B cell (primary cell): ENCODE measurements at regions not wholly inside any gene's neighbourhood (a gene's known extent, or its start where the extent isn't known, plus 50 kb on each side); places are given as distances from the start of the nearest gene placed in this dataset.

Experiments used
- ATAC-seq: fragments of 200-7000 bp; cut with Tn5 transposase; one replicate; pipeline ENCODE4 v1.10.0; 2021; ENCODE audit warnings: low read depth, mild to moderate bottlenecking, moderate number of reproducible peaks, moderate library complexity
- CTCF ChIA-PET: fragments of 350-600 bp; sonication (Branson Sonifier 250); formaldehyde crosslinking; loops from one replicate; lab custom pipeline; 2021; ENCODE audit warnings: antibody characterized with exemption, inconsistent platforms; lab: Charles Lee
- POLR2A ChIA-PET: fragments of 350-600 bp; sonication (Branson Sonifier 250); formaldehyde crosslinking; loops from one replicate; lab custom pipeline; 2021; ENCODE audit warnings: antibody characterized with exemption; lab: Charles Lee
- DNase-seq: peaks from one replicate; pipeline ENCODE4 v3.0.0; 2013
- H2AFZ ChIP-seq: 2 replicates; pipeline ENCODE4 v1.6.1; 2012; ENCODE audit warnings: mild to moderate bottlenecking, low read depth, low read length; ENCODE audit not compliant: insufficient read depth, poor library complexity, severe bottlenecking
- H3K27ac ChIP-seq, 2 donors: 1 replicate in 1 of 2; 2 replicates in 1 of 2; pipeline ENCODE4 v1.5.1; 2012 to 2013; ENCODE audit warnings: low read length in 2 of 2, mild to moderate bottlenecking in 2 of 2, moderate library complexity in 1 of 2
- H3K27me3 ChIP-seq, 4 experiments: fragments of 200-600 bp in 1 of 4; sonication (generic) in 1 of 4; replicated peaks in 1 of 4; 1 replicate in 2 of 4; 2 replicates in 2 of 4; pipeline versions ENCODE4 v1.6.1 to v1.7.0; 2013 to 2016; ENCODE audit warnings: low read length in 3 of 4, mild to moderate bottlenecking in 2 of 4, mixed read lengths in 1 of 4, moderate library complexity in 1 of 4; ENCODE audit not compliant: insufficient read depth in 4 of 4, control insufficient read depth in 3 of 4; ENCODE audit errors: control extremely low read depth in 1 of 4
- H3K36me3 ChIP-seq, 2 experiments: replicated peaks in 1 of 2; 1 replicate in 1 of 2; 2 replicates in 1 of 2; pipeline versions ENCODE4 v1.6.1 to v1.7.1; 2013; ENCODE audit warnings: low read length in 1 of 2; ENCODE audit not compliant: insufficient read depth in 2 of 2, control insufficient read depth in 1 of 2; ENCODE audit errors: control extremely low read depth in 1 of 2, extremely low read depth in 1 of 2
- H3K4me1 ChIP-seq, 2 donors: fragments of 200-600 bp in 1 of 2; sonication (generic) in 1 of 2; 1 replicate in 1 of 2; 2 replicates in 1 of 2; pipeline versions ENCODE4 v1.5.1 to v1.6.1; 2013 to 2017; ENCODE audit warnings: low read length in 2 of 2; ENCODE audit not compliant: control insufficient read depth in 2 of 2, insufficient read depth in 2 of 2
- H3K4me2 ChIP-seq: replicated peaks from 2 replicates; pipeline ENCODE3; 2012; ENCODE audit warnings: mild to moderate bottlenecking, low read depth, low read length; ENCODE audit not compliant: poor library complexity, severe bottlenecking
- H3K4me3 ChIP-seq, 5 experiments: fragments of 200-600 bp in 1 of 5; sonication (generic) in 1 of 5; 1 replicate in 3 of 5; 2 replicates in 2 of 5; pipeline versions ENCODE4 v1.5.1 to v1.7.0; 2011 to 2016; ENCODE audit warnings: low read length in 4 of 5, mild to moderate bottlenecking in 4 of 5, low read depth in 2 of 5, control low read depth in 1 of 5, moderate library complexity in 1 of 5; ENCODE audit not compliant: insufficient read depth in 1 of 5; ENCODE audit errors: control extremely low read depth in 1 of 5, extremely low read depth in 1 of 5
- H3K79me2 ChIP-seq: fragments of 200-600 bp; sonication (generic); one replicate; pipeline ENCODE4 v1.6.0; 2016; ENCODE audit warnings: low read length; ENCODE audit not compliant: control insufficient read depth, insufficient read depth
- H3K9ac ChIP-seq: fragments of 200-600 bp; sonication (generic); 2 replicates; pipeline ENCODE4 v1.6.1; 2017; ENCODE audit warnings: mild to moderate bottlenecking, low read length, moderate library complexity
- H3K9me3 ChIP-seq, 3 donors: one replicate each; pipeline versions ENCODE4 v1.6.1 to v1.7.1; 2013; ENCODE audit warnings: low read length in 2 of 3; ENCODE audit not compliant: control insufficient read depth in 2 of 3, insufficient read depth in 1 of 3; ENCODE audit errors: control extremely low read depth in 1 of 3
- H4K20me1 ChIP-seq: 2 replicates; pipeline ENCODE4 v1.6.0; 2012; ENCODE audit warnings: mild to moderate bottlenecking, low read length; ENCODE audit not compliant: insufficient read depth, control insufficient read depth, poor library complexity, severe bottlenecking
- H3K27ac Mint-ChIP-seq: one replicate; pipeline ENCODE4 v1.8.0; 2021; ENCODE audit warnings: mixed read lengths
- H3K27me3 Mint-ChIP-seq: one replicate; pipeline ENCODE4 v1.8.0; 2021; ENCODE audit warnings: mixed read lengths
- H3K4me1 Mint-ChIP-seq: one replicate; pipeline ENCODE4 v1.8.0; 2021; ENCODE audit warnings: mixed read lengths
- H3K4me3 Mint-ChIP-seq: one replicate; pipeline ENCODE4 v1.8.0; 2021; ENCODE audit warnings: mixed read lengths
- H3K9me3 Mint-ChIP-seq: one replicate; pipeline ENCODE4 v1.8.0; 2022; ENCODE audit warnings: mixed read lengths; ENCODE audit not compliant: insufficient read depth
- EZH2 ChIP-seq: IDR thresholded peaks from 2 replicates; pipeline ENCODE4 v1.6.1; 2012; ENCODE audit warnings: borderline replicate concordance, low read depth, mild to moderate bottlenecking, moderate library complexity, low read length; ENCODE audit not compliant: insufficient read depth, poor library complexity, severe bottlenecking
- WGBS: methylation state at CpG from one replicate; pipeline ENCODE4 v1.1.5; 2013; ENCODE audit warnings: missing lambda C conversion rate; ENCODE audit not compliant: insufficient coverage; 5-methylcytosine and 5-hydroxymethylcytosine counted together
- intact Hi-C: fragments of 100-400 bp; cut with micrococcal nuclease; formaldehyde crosslinking; loops from one replicate; pipeline ENCODE4 v1.10.0; 2022
- TF ChIP-seq, protein P1 (sequence below): fragments of 200-600 bp; IDR thresholded peaks from one replicate; pipeline ENCODE4 v1.8.0; 2022; ENCODE audit warnings: antibody characterized with exemption, mild to moderate bottlenecking

DNA sequence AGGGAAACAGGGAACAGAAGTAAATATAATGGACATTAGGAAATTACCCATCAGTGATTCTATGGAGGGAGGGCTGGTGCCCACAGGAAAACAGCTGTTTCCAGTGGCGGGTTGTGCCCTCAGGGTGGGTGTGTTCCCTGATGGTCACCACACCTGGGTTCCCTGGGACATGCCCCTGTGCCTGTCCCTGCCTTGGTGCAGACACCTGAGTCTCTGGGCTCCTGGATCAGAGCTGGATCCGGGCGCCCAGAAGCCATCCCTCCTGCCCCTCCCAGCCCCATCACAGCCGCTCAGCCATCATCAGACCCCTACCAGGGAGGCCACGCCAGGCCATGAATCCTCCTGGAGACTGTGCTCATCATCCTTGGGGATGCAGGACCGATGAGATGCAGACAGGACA is 307.2 kb upstream of the SFSWAP start:
- no peak overlapping the region for H3K4me2 ChIP-seq
- Mint-ChIP-seq H3K27me3 (no peaks in the 10 kb centered on the region), H3K27ac (no peak overlapping the region), H3K4me1 (no peaks in the 10 kb centered on the region), H3K4me3 (no peak overlapping the region), H3K9me3 (peaks cover 8% of the 10 kb centered on the region)
- ChIA-PET POLR2A (no interaction called here), CTCF (no interaction called here)
- WGBS = 85% methylated on average over 6 of the region's 6 CpGs
- no peak overlapping the region for H3K4me3 ChIP-seq
- ATAC-seq (no peak), DNase-seq (no peak)
- intact Hi-C loops = no loop called here
- H3K27ac ChIP-seq = no peak overlapping the region
- peaks cover 0 to 5% (median 0%) of the 10 kb centered on the region in 3 donors for H3K9me3 ChIP-seq
- H3K79me2 ChIP-seq = no peaks in the 10 kb centered on the region
- H4K20me1 ChIP-seq = no peaks in the 10 kb centered on the region
- H3K9ac ChIP-seq = no peak overlapping the region
- H3K4me1 ChIP-seq = no peaks in the 10 kb centered on the region
- H2AFZ ChIP-seq = no peak overlapping the region
- TF ChIP-seq, protein P1, sequence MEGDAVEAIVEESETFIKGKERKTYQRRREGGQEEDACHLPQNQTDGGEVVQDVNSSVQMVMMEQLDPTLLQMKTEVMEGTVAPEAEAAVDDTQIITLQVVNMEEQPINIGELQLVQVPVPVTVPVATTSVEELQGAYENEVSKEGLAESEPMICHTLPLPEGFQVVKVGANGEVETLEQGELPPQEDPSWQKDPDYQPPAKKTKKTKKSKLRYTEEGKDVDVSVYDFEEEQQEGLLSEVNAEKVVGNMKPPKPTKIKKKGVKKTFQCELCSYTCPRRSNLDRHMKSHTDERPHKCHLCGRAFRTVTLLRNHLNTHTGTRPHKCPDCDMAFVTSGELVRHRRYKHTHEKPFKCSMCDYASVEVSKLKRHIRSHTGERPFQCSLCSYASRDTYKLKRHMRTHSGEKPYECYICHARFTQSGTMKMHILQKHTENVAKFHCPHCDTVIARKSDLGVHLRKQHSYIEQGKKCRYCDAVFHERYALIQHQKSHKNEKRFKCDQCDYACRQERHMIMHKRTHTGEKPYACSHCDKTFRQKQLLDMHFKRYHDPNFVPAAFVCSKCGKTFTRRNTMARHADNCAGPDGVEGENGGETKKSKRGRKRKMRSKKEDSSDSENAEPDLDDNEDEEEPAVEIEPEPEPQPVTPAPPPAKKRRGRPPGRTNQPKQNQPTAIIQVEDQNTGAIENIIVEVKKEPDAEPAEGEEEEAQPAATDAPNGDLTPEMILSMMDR = no peak
- no peaks in the 10 kb centered on the region for H3K36me3 ChIP-seq
- peaks cover 0 to 2% (median 0%) of the 10 kb centered on the region in 4 experiments for H3K27me3 ChIP-seq

DNA sequence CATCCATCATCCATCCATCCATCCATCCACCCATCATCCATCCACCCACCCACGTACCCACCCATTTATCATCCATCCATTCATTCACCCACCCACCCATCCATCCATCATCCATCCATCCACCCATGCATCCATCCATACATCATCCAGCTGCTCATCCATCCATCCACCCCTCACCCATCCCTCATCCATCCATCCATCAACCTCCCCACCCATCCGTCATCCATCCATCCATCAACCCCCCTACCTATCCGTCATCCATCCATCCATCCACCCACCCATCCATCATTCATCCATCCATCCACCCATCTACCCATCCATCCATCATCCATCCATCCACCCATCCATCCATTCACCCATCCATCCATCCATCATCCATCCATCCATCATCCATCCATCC is 306.2 kb upstream of the SFSWAP start:
- POLR2A ChIA-PET = no interaction called here

More for the DNA sequence above, 306.2 kb upstream of the SFSWAP start:
- no peak for TF ChIP-seq EZH2
- TF ChIP-seq, protein P1 = no peak
- no peak overlapping the region for H3K9ac ChIP-seq
- no peak overlapping the region for H3K27ac ChIP-seq
- no peaks in the 10 kb centered on the region for H3K36me3 ChIP-seq
- Mint-ChIP-seq H3K9me3 (peaks cover under 1% of the 10 kb centered on the region), H3K4me1 (no peaks in the 10 kb centered on the region), H3K27me3 (no peaks in the 10 kb centered on the region), H3K27ac (no peak overlapping the region), H3K4me3 (no peak overlapping the region)
- peaks cover 0 to 2% (median 0%) of the 10 kb centered on the region in 4 experiments for H3K27me3 ChIP-seq
- intact Hi-C loops = no loop called here
- no peak for ATAC-seq
- no peaks in the 10 kb centered on the region for H3K79me2 ChIP-seq
- H2AFZ ChIP-seq = no peak overlapping the region
- H3K4me3 ChIP-seq = no peak overlapping the region
- CTCF ChIA-PET = no interaction called here
- H3K4me1 ChIP-seq = no peaks in the 10 kb centered on the region
- H3K9me3 ChIP-seq = peaks cover 0 to 5% (median 0%) of the 10 kb centered on the region in 3 donors
- no peaks in the 10 kb centered on the region for H4K20me1 ChIP-seq
- WGBS = 89% methylated on average over 3 of the region's 3 CpGs
- H3K4me2 ChIP-seq = no peak overlapping the region
- DNase-seq = no peak
